ENCODE measurements at regions not wholly inside any gene's neighbourhood (a gene's known extent, or its start where the extent isn't known, plus 50 kb on each side); places are given as distances from the start of the nearest gene placed in this dataset.

GRCh38 chr5:165757791-165758190 lies 2252.4 kb downstream of the MAT2B start:
- no peaks in the 10 kb centered on the region for H3K36me3 Mint-ChIP-seq (ENCODE audit: insufficient read depth, unreplicated experiment)
- H3K27ac Mint-ChIP-seq (ENCODE audit: low read depth, unreplicated experiment), result no peak overlapping the region
- no peak for DNase-seq (ENCODE audit: unreplicated experiment)
- ChIA-PET POLR2A (no interaction called here), CTCF (interaction anchor here (0.6 to 0.7 kb wide), 2 partner anchors 203 to 649 kb away, joined by 4 read pairs; no protein-coding TSS in a partner anchor)
- H3K4me1 Mint-ChIP-seq (ENCODE audit: insufficient read depth, unreplicated experiment), result peaks cover 11% of the 10 kb centered on the region
- H3K4me3 Mint-ChIP-seq (ENCODE audit: unreplicated experiment), result no peak overlapping the region
- H3K9me3 Mint-ChIP-seq (ENCODE audit: unreplicated experiment), result no peaks in the 10 kb centered on the region
- no peak for TF ChIP-seq CTCF (IDR thresholded peaks at IDR 0.05; ENCODE audit: unreplicated experiment)
- intact Hi-C loops (cut with micrococcal nuclease), result no loop called here
- no peaks in the 10 kb centered on the region for H3K27me3 Mint-ChIP-seq (ENCODE audit: insufficient read depth, unreplicated experiment)
- no TSS peak for BruUV-seq (replicated peaks)

GRCh38 chr5:165775111-165775510 lies 2269.7 kb downstream of the MAT2B start:
- H3K27ac Mint-ChIP-seq (ENCODE audit: low read depth, unreplicated experiment), result no peak overlapping the region
- TF ChIP-seq CTCF (IDR thresholded peaks at IDR 0.05; ENCODE audit: unreplicated experiment), result no peak
- CTCF ChIA-PET, result interaction anchor here (1.5 kb wide), 1 partner anchor 1470 kb away, joined by 3 read pairs; no protein-coding TSS in a partner anchor
- no peaks in the 10 kb centered on the region for H3K36me3 Mint-ChIP-seq (ENCODE audit: insufficient read depth, unreplicated experiment)
- no TSS peak for BruUV-seq (replicated peaks)
- intact Hi-C loops (cut with micrococcal nuclease), result no loop called here
- no peak for DNase-seq (ENCODE audit: unreplicated experiment)
- no peaks in the 10 kb centered on the region for H3K9me3 Mint-ChIP-seq (ENCODE audit: unreplicated experiment)
- H3K4me3 Mint-ChIP-seq (ENCODE audit: unreplicated experiment), result no peak overlapping the region
- POLR2A ChIA-PET, result interaction anchor here (0.5 to 1.1 kb wide), 3 partner anchors 10 to 341 kb away, joined by 3 to 4 read pairs (median 4); no protein-coding TSS in a partner anchor
- H3K4me1 Mint-ChIP-seq (ENCODE audit: insufficient read depth, unreplicated experiment), result peaks cover 6% of the 10 kb centered on the region
- no peaks in the 10 kb centered on the region for H3K27me3 Mint-ChIP-seq (ENCODE audit: insufficient read depth, unreplicated experiment)

- Mint-ChIP-seq H3K27ac (ENCODE audit: low read depth, unreplicated experiment) (no peak overlapping the region), H3K36me3 (ENCODE audit: insufficient read depth, unreplicated experiment) (no peaks in the 10 kb centered on the region), H3K4me1 (ENCODE audit: insufficient read depth, unreplicated experiment) (peaks cover 5% of the 10 kb centered on the region), H3K4me3 (ENCODE audit: unreplicated experiment) (no peak overlapping the region), H3K27me3 (ENCODE audit: insufficient read depth, unreplicated experiment) (no peaks in the 10 kb centered on the region), H3K9me3 (ENCODE audit: unreplicated experiment) (no peaks in the 10 kb centered on the region)
- TF ChIP-seq CTCF (IDR thresholded peaks at IDR 0.05; ENCODE audit: unreplicated experiment), result no peak
- ChIA-PET POLR2A (no interaction called here), CTCF (interaction anchor here (0.6 to 1.3 kb wide), 2 partner anchors 14 to 1102 kb away, joined by 3 to 4 read pairs; no protein-coding TSS in a partner anchor)
- no TSS peak for BruUV-seq (replicated peaks)
- intact Hi-C loops (cut with micrococcal nuclease), result no loop called here
- DNase-seq (ENCODE audit: unreplicated experiment), result no peak
Observed at GRCh38 chr5:165779505-165779904, 2274.1 kb downstream of the MAT2B start.

- intact Hi-C loops (cut with micrococcal nuclease), result no loop called here
- TF ChIP-seq CTCF (IDR thresholded peaks at IDR 0.05; ENCODE audit: unreplicated experiment), result no peak
- Mint-ChIP-seq H3K9me3 (ENCODE audit: unreplicated experiment) (no peaks in the 10 kb centered on the region), H3K27ac (ENCODE audit: low read depth, unreplicated experiment) (no peak overlapping the region), H3K4me3 (ENCODE audit: unreplicated experiment) (no peak overlapping the region), H3K4me1 (ENCODE audit: insufficient read depth, unreplicated experiment) (peaks cover 5% of the 10 kb centered on the region), H3K36me3 (ENCODE audit: insufficient read depth, unreplicated experiment) (no peaks in the 10 kb centered on the region), H3K27me3 (ENCODE audit: insufficient read depth, unreplicated experiment) (no peaks in the 10 kb centered on the region)
- ChIA-PET CTCF (interaction anchor here (0.6 to 1.3 kb wide), 2 partner anchors 16 to 660 kb away, joined by 3 to 4 read pairs; no protein-coding TSS in a partner anchor), POLR2A (no interaction called here)
- no TSS peak for BruUV-seq (replicated peaks)
- no peak for DNase-seq (ENCODE audit: unreplicated experiment)
Observed at GRCh38 chr5:165780901-165781300, 2275.5 kb downstream of the MAT2B start.

Measured in MCF 10A (cell line).